HepG2 (cell line): ENCODE measurements at regions not wholly inside any gene's neighbourhood (a gene's known extent, or its start where the extent isn't known, plus 50 kb on each side); places are given as distances from the start of the nearest gene placed in this dataset.

Experiments
- ATAC-seq: fragments of 200-7000 bp; cut with Tn5 transposase; 3 replicates; pipeline ENCODE4 v1.9.1; 2020; ENCODE audit warnings: mild to moderate bottlenecking, moderate library complexity
- BruUV-seq: library from RNA; stranded (reverse); fragments of 400-500 nt; replicated peaks from 2 replicates; lab custom pipeline; 2021; lab: Mats Ljungman, UMichigan
- CTCF ChIA-PET: fragments of 300-600 bp; formaldehyde crosslinking; extraction: SDS; loops from one replicate; lab custom pipeline; 2021; ENCODE audit warnings: low total read pairs, inconsistent platforms, low intra/inter-chr PET ratio; lab: Yijun Ruan, JAX
- POLR2A ChIA-PET: fragments of 350-600 bp; sonication (Branson Sonifier 250); formaldehyde crosslinking; loops from one replicate; lab custom pipeline; 2020; ENCODE audit warnings: antibody characterized with exemption, inconsistent platforms; lab: Yijun Ruan, JAX
- DNase-seq: peaks from one replicate; pipeline ENCODE4 v3.0.0-alpha.2; 2015; ENCODE audit warnings: low spot score
- FAIRE-seq: peaks from 3 replicates; lab custom pipeline; 2011; peaks lifted over from hg19 to GRCh38; lab: Jason Lieb, UNC
- H2AFZ ChIP-seq: one replicate; pipeline ENCODE4 v1.6.1; 2011; ENCODE audit warnings: low read length, inconsistent platforms
- H3K27ac ChIP-seq: fragments of 300-600 bp; 3 replicates; pipeline ENCODE4 v1.8.0; 2011; ENCODE audit warnings: mixed run types, mild to moderate bottlenecking, mixed read lengths, low read length, inconsistent platforms; ENCODE audit not compliant: insufficient read depth; ENCODE audit errors: extremely low read length
- H3K27me3 ChIP-seq, 2 experiments: fragments of 200-600 bp in 1 of 2; 2 replicates in 1 of 2; 3 replicates in 1 of 2; pipeline versions ENCODE4 v1.6.0 to v1.8.0; 2011; ENCODE audit warnings: low read length in 2 of 2, mild to moderate bottlenecking in 2 of 2, moderate library complexity in 2 of 2, inconsistent platforms in 1 of 2; ENCODE audit not compliant: insufficient read depth in 2 of 2, control insufficient read depth in 1 of 2
- H3K36me3 ChIP-seq, 2 experiments: fragments of 200-600 bp in 1 of 2; replicated peaks in 1 of 2; 2 replicates in 1 of 2; 3 replicates in 1 of 2; pipeline versions ENCODE4 v1.5.1 to v1.8.0; 2011; ENCODE audit warnings: low read length in 2 of 2, inconsistent platforms in 1 of 2; ENCODE audit not compliant: insufficient read depth in 2 of 2, control insufficient read depth in 1 of 2
- H3K4me1 ChIP-seq: 2 replicates; pipeline ENCODE4 v1.5.1; 2012; ENCODE audit warnings: low read length, inconsistent platforms; ENCODE audit not compliant: insufficient read depth
- H3K4me2 ChIP-seq: 2 replicates; pipeline ENCODE4 v1.6.0; 2011; ENCODE audit warnings: low read depth, low read length, inconsistent platforms
- H3K4me3 ChIP-seq, 3 experiments: fragments of 200-600 bp in 1 of 3; sonication (generic), shearing (Covaris generic) in 1 of 3; replicated peaks in 1 of 3; 2 replicates each; pipeline ENCODE4 v1.5.1; 2011 to 2016; ENCODE audit warnings: low read length in 3 of 3, inconsistent platforms in 2 of 3, low read depth in 2 of 3, mild to moderate bottlenecking in 2 of 3, control low read depth in 1 of 3, mixed read lengths in 1 of 3; ENCODE audit not compliant: insufficient read depth in 1 of 3
- H3K79me2 ChIP-seq: one replicate; pipeline ENCODE4 v1.6.1; 2011; ENCODE audit warnings: low read length, inconsistent platforms; ENCODE audit not compliant: insufficient read depth
- H3K9ac ChIP-seq: 2 replicates; pipeline ENCODE4 v1.6.0; 2011; ENCODE audit warnings: mild to moderate bottlenecking, low read depth, low read length, inconsistent platforms; ENCODE audit not compliant: insufficient read depth
- H3K9me3 ChIP-seq: 2 replicates; pipeline ENCODE4 v1.5.1; 2012; ENCODE audit warnings: mild to moderate bottlenecking, low read length
- H4K20me1 ChIP-seq: 2 replicates; pipeline ENCODE4 v1.6.0; 2011; ENCODE audit warnings: inconsistent platforms, mild to moderate bottlenecking, low read length, moderate library complexity; ENCODE audit not compliant: insufficient read depth
- FOXK2 ChIP-seq: fragments of 450-650 bp; IDR thresholded peaks from 2 replicates; pipeline ENCODE4 v1.6.1; 2016
- HNF1A ChIP-seq, 2 experiments: sonication (generic) in 1 of 2; formaldehyde crosslinking in 1 of 2; IDR thresholded peaks; 2 replicates each; pipeline versions ENCODE4 v1.4.0 to v1.6.1; 2016 to 2020; ENCODE audit warnings: borderline replicate concordance in 1 of 2, low read depth in 1 of 2, mild to moderate bottlenecking in 1 of 2, missing genetic modification reagents in 1 of 2
- HNRNPLL ChIP-seq: fragments of 200-400 bp; formaldehyde crosslinking; IDR thresholded peaks from 2 replicates; pipeline ENCODE4 v1.6.1; 2017; ENCODE audit warnings: mild to moderate bottlenecking, low read depth, low read length; ENCODE audit not compliant: poor library complexity, severe bottlenecking
- YEATS2 ChIP-seq: sonication (generic); formaldehyde crosslinking; IDR thresholded peaks from 2 replicates; pipeline ENCODE4 v1.4.0; 2020; ENCODE audit warnings: missing genetic modification reagents, borderline replicate concordance
- ZBTB38 ChIP-seq: sonication (generic); formaldehyde crosslinking; IDR thresholded peaks from 2 replicates; pipeline ENCODE4 v1.5.1; 2020; ENCODE audit warnings: mild to moderate bottlenecking, missing genetic modification reagents
- ZNF597 ChIP-seq: sonication (generic); formaldehyde crosslinking; IDR thresholded peaks from 2 replicates; pipeline ENCODE4 v1.5.0; 2020; ENCODE audit warnings: missing genetic modification reagents
- ZNF674 ChIP-seq: sonication (generic); formaldehyde crosslinking; IDR thresholded peaks from 2 replicates; pipeline ENCODE4 v1.5.0; 2020; ENCODE audit warnings: low read depth, mild to moderate bottlenecking, missing genetic modification reagents
- ZNF691 ChIP-seq: sonication (generic); formaldehyde crosslinking; IDR thresholded peaks from 2 replicates; pipeline ENCODE4 v1.4.0; 2020; ENCODE audit warnings: missing genetic modification reagents, low read depth, mild to moderate bottlenecking, borderline replicate concordance
- ZNF781 ChIP-seq: sonication (generic); formaldehyde crosslinking; IDR thresholded peaks from 2 replicates; pipeline ENCODE4 v1.5.1; 2020; ENCODE audit warnings: borderline replicate concordance, mild to moderate bottlenecking, missing genetic modification reagents; ENCODE audit errors: not compliant biosample characterization
- ZNF792 ChIP-seq: IDR thresholded peaks from 2 replicates; pipeline ENCODE4 v1.6.1; 2016
- ZNF841 ChIP-seq: sonication (generic); formaldehyde crosslinking; IDR thresholded peaks from 2 replicates; pipeline ENCODE4 v1.8.1; 2023; ENCODE audit warnings: missing genetic modification reagents, borderline replicate concordance
- WGBS: methylation state at CpG from one replicate; pipeline ENCODE4 v1.1.6; 2017; ENCODE audit warnings: low lambda C conversion rate; 5-methylcytosine and 5-hydroxymethylcytosine counted together
- in situ Hi-C: cut with HindIII; loops from 2 replicates; pipeline ENCODE4 v1.10.0; 2017; ENCODE audit warnings: low pct_unique_long_range_greater_than_20kb; ENCODE audit not compliant: extremely low pct_ligation_motif_present
- intact Hi-C: fragments of 100-400 bp; cut with micrococcal nuclease; formaldehyde crosslinking; loops from one replicate; pipeline ENCODE4 v1.10.0; 2022; ENCODE audit not compliant: unreplicated experiment

- H3K9me3 ChIP-seq: no peaks in the 10 kb centered on the region
- H3K36me3 ChIP-seq: no peaks in the 10 kb centered on the region
- H3K4me1 ChIP-seq: no peaks in the 10 kb centered on the region
- no peak for FAIRE-seq
- WGBS: 64% methylated on average over 9 of the region's 9 CpGs
- in situ Hi-C loops: no loop called here
- no TSS peak for BruUV-seq
- H3K4me3 ChIP-seq: no peak overlapping the region
- ChIA-PET POLR2A (no interaction called here), CTCF (no interaction called here)
- H3K79me2 ChIP-seq: no peaks in the 10 kb centered on the region
- no peak for DNase-seq
- no peak overlapping the region for H2AFZ ChIP-seq
- no peak overlapping the region for H3K27ac ChIP-seq
- H4K20me1 ChIP-seq: no peaks in the 10 kb centered on the region
- no peak for ATAC-seq
- H3K4me2 ChIP-seq: no peak overlapping the region
- intact Hi-C loops: no loop called here
- TF ChIP-seq HNRNPLL (no peak), ZNF841 (no peak), ZNF792 (CRISPR knock-in tag) (no peak), ZNF674 (CRISPR knock-in tag) (no peak), ZBTB38 (CRISPR knock-in tag) (no peak), ZNF781 (CRISPR knock-in tag) (no peak), ZNF691 (CRISPR knock-in tag) (no peak), FOXK2 (no peak), ZNF597 (CRISPR knock-in tag) (no peak), YEATS2 (CRISPR knock-in tag) (no peak), HNF1A (IDR thresholded peaks at IDR 0.05; ENCODE audit: low read depth) (no peak), HNF1A (CRISPR knock-in tag; IDR thresholded peaks at IDR 0.05; ENCODE audit: borderline replicate concordance) (no peak)
- no peaks in the 10 kb centered on the region; a peak in 1 of 5 replicates for H3K27me3 ChIP-seq
- H3K9ac ChIP-seq: no peak overlapping the region
These were observed 83.3 kb upstream of the TANK start for GRCh38 chr2:161076936-161077335.
